B cell (primary cell): ENCODE measurements at regions not wholly inside any gene's neighbourhood (a gene's known extent, or its start where the extent isn't known, plus 50 kb on each side); places are given as distances from the start of the nearest gene placed in this dataset.

Experiments used
- EZH2 ChIP-seq: IDR thresholded peaks from 2 replicates; pipeline ENCODE4 v1.6.1; 2012; ENCODE audit warnings: borderline replicate concordance, low read depth, mild to moderate bottlenecking, moderate library complexity, low read length; ENCODE audit not compliant: insufficient read depth, poor library complexity, severe bottlenecking
- TF ChIP-seq, protein P1 (sequence below): fragments of 200-600 bp; IDR thresholded peaks from one replicate; pipeline ENCODE4 v1.8.0; 2022; ENCODE audit warnings: antibody characterized with exemption, mild to moderate bottlenecking

DNA sequence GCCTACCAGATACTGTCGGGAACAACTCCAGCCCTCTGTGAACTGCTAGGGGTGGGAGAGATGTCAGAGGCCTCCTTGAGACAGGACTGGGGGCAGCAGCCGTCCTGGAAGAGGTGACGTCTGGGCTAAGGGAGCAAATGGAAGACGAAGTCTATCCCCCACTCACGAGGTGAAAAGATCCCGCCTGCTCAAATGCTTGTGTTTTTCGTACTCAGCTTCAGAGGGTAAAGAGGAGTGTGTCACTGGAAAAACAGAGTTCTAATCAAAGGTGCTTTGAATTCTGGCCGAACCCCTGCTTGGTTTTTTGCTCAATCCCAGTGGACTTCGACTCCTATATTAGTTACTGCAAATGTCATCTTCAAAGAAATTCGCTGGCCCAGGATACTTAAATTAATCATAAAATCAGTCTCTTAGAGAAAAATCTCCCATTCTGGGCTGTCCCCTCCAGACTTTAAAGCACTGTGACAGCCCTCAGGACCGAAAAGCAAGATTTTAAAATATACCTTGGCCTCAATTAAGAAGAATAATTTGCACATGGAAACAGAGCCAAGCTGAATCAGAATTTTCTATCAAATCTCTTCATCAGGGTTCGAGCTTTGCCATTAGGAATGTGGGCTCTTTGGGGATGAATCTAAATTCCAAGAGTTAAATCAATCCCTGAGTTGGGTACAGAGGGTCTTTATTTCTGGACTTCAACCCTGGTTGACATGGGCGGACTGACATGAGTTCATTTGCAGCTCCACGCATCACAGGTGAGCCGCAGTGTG, 61.8 kb upstream of the AFDN start:
- TF ChIP-seq, protein P1, sequence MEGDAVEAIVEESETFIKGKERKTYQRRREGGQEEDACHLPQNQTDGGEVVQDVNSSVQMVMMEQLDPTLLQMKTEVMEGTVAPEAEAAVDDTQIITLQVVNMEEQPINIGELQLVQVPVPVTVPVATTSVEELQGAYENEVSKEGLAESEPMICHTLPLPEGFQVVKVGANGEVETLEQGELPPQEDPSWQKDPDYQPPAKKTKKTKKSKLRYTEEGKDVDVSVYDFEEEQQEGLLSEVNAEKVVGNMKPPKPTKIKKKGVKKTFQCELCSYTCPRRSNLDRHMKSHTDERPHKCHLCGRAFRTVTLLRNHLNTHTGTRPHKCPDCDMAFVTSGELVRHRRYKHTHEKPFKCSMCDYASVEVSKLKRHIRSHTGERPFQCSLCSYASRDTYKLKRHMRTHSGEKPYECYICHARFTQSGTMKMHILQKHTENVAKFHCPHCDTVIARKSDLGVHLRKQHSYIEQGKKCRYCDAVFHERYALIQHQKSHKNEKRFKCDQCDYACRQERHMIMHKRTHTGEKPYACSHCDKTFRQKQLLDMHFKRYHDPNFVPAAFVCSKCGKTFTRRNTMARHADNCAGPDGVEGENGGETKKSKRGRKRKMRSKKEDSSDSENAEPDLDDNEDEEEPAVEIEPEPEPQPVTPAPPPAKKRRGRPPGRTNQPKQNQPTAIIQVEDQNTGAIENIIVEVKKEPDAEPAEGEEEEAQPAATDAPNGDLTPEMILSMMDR = no peak
- TF ChIP-seq EZH2 = no peak
